Heart left ventricle (tissue), 13 donors: ENCODE measurements at regions not wholly inside any gene's neighbourhood (a gene's known extent, or its start where the extent isn't known, plus 50 kb on each side); places are given as distances from the start of the nearest gene placed in this dataset.
"Not testable (repeated sequence)": the region's sequence is repeated elsewhere in the genome, so short reads cannot be mapped to it uniquely, and the experiment has no call there.

ENCODE experiments used
- CTCF ChIP-seq, 12 donors: fragments of 200-600 bp; sonication (generic) in 4 of 12; IDR thresholded peaks; one replicate each; pipeline versions ENCODE4 v1.5.0 to v1.8.0; 2018 to 2022; ENCODE audit warnings: antibody characterized with exemption in 12 of 12, mild to moderate bottlenecking in 5 of 12
- POLR2A ChIP-seq, 2 donors: fragments of 450-650 bp; IDR thresholded peaks; one replicate each; pipeline ENCODE4 v1.6.1; 2017; ENCODE audit warnings: antibody characterized with exemption in 2 of 2, mild to moderate bottlenecking in 2 of 2, moderate library complexity in 2 of 2
- donor health status: ischemic (EF 13 %, LVEDD 7.1; RV severe dilation, severe dysfunction).
- donor health status: DM: no; HTN: yes; CAD: no.
- donor health status: DM: no; HTN: no; CAD: no.
- donor health status: ischemic (EF 25% LVEDD 6.9; RV normal size, moderate dysfunction).
- donor health status: ischemic (EF 25% LVEDD 5.7; RV mildly dilated, moderate dysfunction).
- donor health status: ischemic (EF 35%, LVEDD 5.7; RV mildly dilated, moderate dysfunction).
- donor health status: nonischemic (EF 11% LVEDD 7.7; RV severe dilation, severe dysfunction).
- donor health status: DM: yes; HTN: yes; CAD: no.
- donor health status: PGD.
- donor health status: ischemic (EF 29% LVEDD 5.4; RV normal size, mild dysfunction).
- donor health status: nonischemic (EF 23%, LVEDD 6.1; RV moderate dilation, normal function).

- TF ChIP-seq CTCF, POLR2A (IDR thresholded peaks at IDR 0.05): not testable (repeated sequence)
Measured at GRCh38 chrX:66930516-66930915, 291.6 kb upstream of the EDA2R start.
